ENCODE measurements at regions not wholly inside any gene's neighbourhood (a gene's known extent, or its start where the extent isn't known, plus 50 kb on each side); places are given as distances from the start of the nearest gene placed in this dataset.
A peak's percentile ranks its signal among the peaks of the same experiment; 100 is the strongest.

DNA sequence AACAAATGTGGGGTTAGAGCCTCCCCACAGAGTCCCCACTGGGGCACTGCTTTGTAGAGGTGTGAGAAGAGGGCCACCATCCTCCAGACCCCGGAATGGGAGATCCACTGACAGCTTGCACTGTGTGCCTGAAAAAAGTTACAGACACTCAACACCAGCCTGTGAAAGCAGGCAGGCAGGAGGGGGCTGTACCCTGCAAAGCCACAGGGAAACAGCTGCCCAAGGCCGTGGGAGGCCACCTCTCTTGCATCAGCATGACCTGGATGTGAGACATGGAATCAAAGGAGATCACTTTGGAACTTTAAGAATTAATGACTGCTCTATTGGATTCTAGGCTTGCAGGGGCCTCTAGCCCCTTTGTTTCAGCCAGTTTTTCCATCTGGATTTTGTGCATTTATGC lies 782.3 kb downstream of the BRINP1 start:
- no peaks in the 10 kb centered on the region for H3K36me3 Mint-ChIP-seq
- Histone ChIP-seq H2AFZ (replicated peaks) (no peak overlapping the region), H3K9ac (no peak overlapping the region), H3K79me2 (ENCODE audit: low read depth) (no peaks in the 10 kb centered on the region), H3K4me2 (no peak overlapping the region), H4K20me1 (ENCODE audit: low read depth) (no peaks in the 10 kb centered on the region), H3F3A (ENCODE audit: low read depth) (no peaks in the 10 kb centered on the region), H3K4me1 (peaks cover under 1% of the 10 kb centered on the region), H3K4me3 (no peak overlapping the region), H3K9me3 (ENCODE audit: low read depth) (no peaks in the 10 kb centered on the region), H3K36me3 (no peaks in the 10 kb centered on the region), H3K27me3 (no peaks in the 10 kb centered on the region), H3K27ac (no peak overlapping the region)
- H3K4me3 Mint-ChIP-seq, result no peak overlapping the region
- peaks cover 2% of the 10 kb centered on the region for H3K27me3 Mint-ChIP-seq (ENCODE audit: insufficient read depth, low read depth)
- no peak for TF ChIP-seq EZH2phosphoT487 (IDR thresholded peaks at IDR 0.05)
- DNase-seq (ENCODE audit: low spot score), result no peak
- H3K9me3 Mint-ChIP-seq, result no peaks in the 10 kb centered on the region
- H3K27ac Mint-ChIP-seq, result no peak overlapping the region
- no peaks in the 10 kb centered on the region for H3K4me1 Mint-ChIP-seq

GRCh38 chr9:118594428-118594827 lies 774.8 kb downstream of the BRINP1 start:
- Histone ChIP-seq H3K9me3 (ENCODE audit: low read depth) (no peaks in the 10 kb centered on the region), H2AFZ (replicated peaks) (no peak overlapping the region), H3K79me2 (ENCODE audit: low read depth) (no peaks in the 10 kb centered on the region), H3K27ac (no peak overlapping the region), H3F3A (ENCODE audit: low read depth) (peaks cover 20% of the 10 kb centered on the region), H3K4me3 (no peak overlapping the region), H3K27me3 (no peaks in the 10 kb centered on the region), H4K20me1 (ENCODE audit: low read depth) (peaks cover 6% of the 10 kb centered on the region), H3K4me2 (peak overlapping the region; percentile 5), H3K4me1 (peaks cover 32% of the 10 kb centered on the region), H3K9ac (no peak overlapping the region), H3K36me3 (no peaks in the 10 kb centered on the region)
- peak; percentile 69 for DNase-seq (ENCODE audit: low spot score)
- peak; percentile 95 for TF ChIP-seq EZH2phosphoT487 (IDR thresholded peaks at IDR 0.05)
- TF ChIP-seq, protein P1, sequence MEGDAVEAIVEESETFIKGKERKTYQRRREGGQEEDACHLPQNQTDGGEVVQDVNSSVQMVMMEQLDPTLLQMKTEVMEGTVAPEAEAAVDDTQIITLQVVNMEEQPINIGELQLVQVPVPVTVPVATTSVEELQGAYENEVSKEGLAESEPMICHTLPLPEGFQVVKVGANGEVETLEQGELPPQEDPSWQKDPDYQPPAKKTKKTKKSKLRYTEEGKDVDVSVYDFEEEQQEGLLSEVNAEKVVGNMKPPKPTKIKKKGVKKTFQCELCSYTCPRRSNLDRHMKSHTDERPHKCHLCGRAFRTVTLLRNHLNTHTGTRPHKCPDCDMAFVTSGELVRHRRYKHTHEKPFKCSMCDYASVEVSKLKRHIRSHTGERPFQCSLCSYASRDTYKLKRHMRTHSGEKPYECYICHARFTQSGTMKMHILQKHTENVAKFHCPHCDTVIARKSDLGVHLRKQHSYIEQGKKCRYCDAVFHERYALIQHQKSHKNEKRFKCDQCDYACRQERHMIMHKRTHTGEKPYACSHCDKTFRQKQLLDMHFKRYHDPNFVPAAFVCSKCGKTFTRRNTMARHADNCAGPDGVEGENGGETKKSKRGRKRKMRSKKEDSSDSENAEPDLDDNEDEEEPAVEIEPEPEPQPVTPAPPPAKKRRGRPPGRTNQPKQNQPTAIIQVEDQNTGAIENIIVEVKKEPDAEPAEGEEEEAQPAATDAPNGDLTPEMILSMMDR (IDR thresholded peaks at IDR 0.05), result no peak
- H3K4me1 Mint-ChIP-seq, result peaks cover 34% of the 10 kb centered on the region
- no peaks in the 10 kb centered on the region for H3K9me3 Mint-ChIP-seq
- H3K27ac Mint-ChIP-seq, result no peak overlapping the region
- no peaks in the 10 kb centered on the region for H3K27me3 Mint-ChIP-seq (ENCODE audit: insufficient read depth, low read depth)
- no peak overlapping the region for H3K4me3 Mint-ChIP-seq
- no peaks in the 10 kb centered on the region for H3K36me3 Mint-ChIP-seq

GRCh38 chr9:118595719-118596305 lies 773.4 kb downstream of the BRINP1 start:
- Histone ChIP-seq H2AFZ (replicated peaks) (no peak overlapping the region), H3K27ac (no peak overlapping the region), H4K20me1 (ENCODE audit: low read depth) (peaks cover 6% of the 10 kb centered on the region), H3K4me3 (no peak overlapping the region), H3F3A (ENCODE audit: low read depth) (peaks cover 20% of the 10 kb centered on the region), H3K79me2 (ENCODE audit: low read depth) (no peaks in the 10 kb centered on the region), H3K4me2 (no peak overlapping the region), H3K9ac (no peak overlapping the region), H3K36me3 (no peaks in the 10 kb centered on the region), H3K9me3 (ENCODE audit: low read depth) (no peaks in the 10 kb centered on the region), H3K4me1 (peaks cover 32% of the 10 kb centered on the region), H3K27me3 (no peaks in the 10 kb centered on the region)
- no peaks in the 10 kb centered on the region for H3K36me3 Mint-ChIP-seq
- no peak overlapping the region for H3K4me3 Mint-ChIP-seq
- H3K4me1 Mint-ChIP-seq, result peaks cover 34% of the 10 kb centered on the region
- TF ChIP-seq EZH2phosphoT487 (IDR thresholded peaks at IDR 0.05), result no peak
- TF ChIP-seq, protein P1 (IDR thresholded peaks at IDR 0.05), result peak; percentile 74
- peak; percentile 73 for DNase-seq (ENCODE audit: low spot score)
- H3K9me3 Mint-ChIP-seq, result no peaks in the 10 kb centered on the region
- no peaks in the 10 kb centered on the region for H3K27me3 Mint-ChIP-seq (ENCODE audit: insufficient read depth, low read depth)
- H3K27ac Mint-ChIP-seq, result no peak overlapping the region

DNA sequence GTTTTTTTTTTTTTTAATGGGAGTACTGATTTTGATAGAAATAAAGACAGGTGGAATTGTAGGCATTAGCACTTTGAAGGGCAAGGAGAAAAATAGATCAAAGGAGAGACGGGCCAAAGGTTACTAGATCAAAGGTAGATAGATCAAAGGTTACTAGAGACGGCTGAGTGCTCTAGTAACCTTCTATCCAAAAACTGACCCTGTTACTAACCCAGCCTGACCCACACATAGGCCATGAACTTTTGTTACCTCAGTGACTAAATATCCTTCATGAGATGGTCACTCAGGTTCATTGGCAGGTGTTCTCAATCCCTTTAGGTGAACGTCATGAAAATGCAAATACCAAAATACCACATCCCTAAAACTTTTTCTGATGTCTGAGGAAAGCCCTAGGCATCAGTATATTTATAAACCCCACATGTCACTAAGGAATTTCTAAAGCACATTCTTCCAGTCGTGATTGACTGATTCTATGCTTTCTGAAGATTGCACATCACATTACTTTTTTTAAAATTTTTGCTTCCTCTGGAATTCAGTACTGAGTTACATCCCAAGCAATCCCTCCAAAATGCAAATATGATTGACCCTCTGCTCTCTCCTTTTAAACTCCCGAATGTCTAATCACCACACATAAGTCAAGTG lies 772.7 kb downstream of the BRINP1 start:
- Mint-ChIP-seq H3K4me3 (no peak overlapping the region), H3K36me3 (no peaks in the 10 kb centered on the region), H3K9me3 (no peaks in the 10 kb centered on the region), H3K4me1 (peaks cover 34% of the 10 kb centered on the region), H3K27ac (no peak overlapping the region), H3K27me3 (ENCODE audit: insufficient read depth, low read depth) (no peaks in the 10 kb centered on the region)
- Histone ChIP-seq H3K9me3 (ENCODE audit: low read depth) (no peaks in the 10 kb centered on the region), H3F3A (ENCODE audit: low read depth) (peaks cover 20% of the 10 kb centered on the region), H3K79me2 (ENCODE audit: low read depth) (no peaks in the 10 kb centered on the region), H3K27me3 (no peaks in the 10 kb centered on the region), H3K4me2 (no peak overlapping the region), H4K20me1 (ENCODE audit: low read depth) (peaks cover 6% of the 10 kb centered on the region), H3K9ac (no peak overlapping the region), H3K4me1 (peaks cover 32% of the 10 kb centered on the region), H3K4me3 (no peak overlapping the region), H3K36me3 (no peaks in the 10 kb centered on the region), H3K27ac (no peak overlapping the region), H2AFZ (replicated peaks) (no peak overlapping the region)
- TF ChIP-seq EZH2 (IDR thresholded peaks at IDR 0.05) (no peak), EZH2phosphoT487 (IDR thresholded peaks at IDR 0.05) (no peak)
- TF ChIP-seq, protein P1 (IDR thresholded peaks at IDR 0.05), result no peak
- DNase-seq (ENCODE audit: low spot score), result no peak
